SU-DHL-6 (cell line): ENCODE measurements at regions not wholly inside any gene's neighbourhood (a gene's known extent, or its start where the extent isn't known, plus 50 kb on each side); places are given as distances from the start of the nearest gene placed in this dataset.

Experiments used
- CTCF ChIP-seq: fragments of 200-600 bp; sonication (generic); IDR thresholded peaks from one replicate; pipeline ENCODE4 v1.5.1; 2017; ENCODE audit warnings: antibody characterized with exemption, mild to moderate bottlenecking, low read length, moderate library complexity; ENCODE audit not compliant: insufficient read depth, poor library complexity, severe bottlenecking
- EZH2phosphoT487 ChIP-seq: fragments of 200-600 bp; sonication (generic), shearing (Covaris generic); conservative IDR thresholded peaks from 2 replicates; pipeline ENCODE4 v1.6.1; 2018; ENCODE audit warnings: mild to moderate bottlenecking, antibody characterized with exemption, low read length, moderate library complexity, mixed read lengths

- TF ChIP-seq CTCF = no peak
- TF ChIP-seq EZH2phosphoT487 = no peak
Observed at GRCh38 chr13:38013676-38014075, 144.1 kb upstream of the TRPC4 start.
